Brain microvascular endothelial cell (primary cell): ENCODE measurements at regions not wholly inside any gene's neighbourhood (a gene's known extent, or its start where the extent isn't known, plus 50 kb on each side); places are given as distances from the start of the nearest gene placed in this dataset.
"Not testable (repeated sequence)": the region's sequence is repeated elsewhere in the genome, so short reads cannot be mapped to it uniquely, and the experiment has no call there.

ENCODE experiments used
- DNase-seq: peaks from one replicate; pipeline ENCODE4 v3.0.0-alpha.2; 2020
- H3K27ac ChIP-seq: fragments of 250-450 bp; sonication (Bioruptor Pico); 2 replicates; pipeline ENCODE4 v1.5.1; 2020; ENCODE audit warnings: mild to moderate bottlenecking, moderate library complexity
- H3K27me3 ChIP-seq: fragments of 250-450 bp; sonication (Bioruptor Pico); replicated peaks from 2 replicates; pipeline ENCODE4 v1.5.1; 2020; ENCODE audit warnings: mild to moderate bottlenecking
- H3K36me3 ChIP-seq: fragments of 250-450 bp; sonication (Bioruptor Pico); replicated peaks from 2 replicates; pipeline ENCODE4 v1.5.1; 2020; ENCODE audit warnings: mild to moderate bottlenecking
- H3K4me3 ChIP-seq: 2 replicates; pipeline ENCODE4 v1.5.1; 2011; ENCODE audit warnings: low read depth, mild to moderate bottlenecking, control low read depth, low read length, moderate library complexity
- in situ Hi-C: cut with HindIII; loops from 2 replicates; pipeline ENCODE4 v1.10.0; 2017; ENCODE audit warnings: low sequenced_read_pairs, low pct_ligation_motif_present
- TF ChIP-seq, protein P1 (sequence below): IDR thresholded peaks from 2 replicates; pipeline ENCODE4 v1.5.1; 2011; ENCODE audit warnings: low read depth, mild to moderate bottlenecking, moderate library complexity, low read length, control low read depth, inconsistent platforms; ENCODE audit errors: missing control alignments

DNA sequence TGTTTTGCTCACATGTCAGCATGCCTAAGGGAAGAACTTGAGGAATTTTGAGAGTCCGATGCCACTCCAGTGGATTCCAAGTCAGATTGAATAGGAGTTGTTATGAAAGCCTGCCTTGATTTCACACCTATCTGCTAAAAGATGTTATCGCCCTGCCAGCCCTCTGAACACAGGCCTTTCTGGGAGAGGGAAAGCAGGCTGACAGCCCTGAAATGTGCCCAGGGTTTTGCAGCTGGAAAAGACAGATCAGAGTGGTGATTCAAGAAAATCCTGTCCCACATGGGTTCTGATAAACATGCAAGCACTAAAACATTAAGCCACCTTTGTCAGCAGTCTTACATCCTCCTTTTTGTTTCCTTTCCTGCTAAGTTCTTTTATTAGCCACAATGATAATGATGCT, 1752.9 kb upstream of the CELF4 start:
- no peak overlapping the region for H3K4me3 ChIP-seq
- H3K27me3 ChIP-seq, result no peaks in the 10 kb centered on the region
- TF ChIP-seq, protein P1, sequence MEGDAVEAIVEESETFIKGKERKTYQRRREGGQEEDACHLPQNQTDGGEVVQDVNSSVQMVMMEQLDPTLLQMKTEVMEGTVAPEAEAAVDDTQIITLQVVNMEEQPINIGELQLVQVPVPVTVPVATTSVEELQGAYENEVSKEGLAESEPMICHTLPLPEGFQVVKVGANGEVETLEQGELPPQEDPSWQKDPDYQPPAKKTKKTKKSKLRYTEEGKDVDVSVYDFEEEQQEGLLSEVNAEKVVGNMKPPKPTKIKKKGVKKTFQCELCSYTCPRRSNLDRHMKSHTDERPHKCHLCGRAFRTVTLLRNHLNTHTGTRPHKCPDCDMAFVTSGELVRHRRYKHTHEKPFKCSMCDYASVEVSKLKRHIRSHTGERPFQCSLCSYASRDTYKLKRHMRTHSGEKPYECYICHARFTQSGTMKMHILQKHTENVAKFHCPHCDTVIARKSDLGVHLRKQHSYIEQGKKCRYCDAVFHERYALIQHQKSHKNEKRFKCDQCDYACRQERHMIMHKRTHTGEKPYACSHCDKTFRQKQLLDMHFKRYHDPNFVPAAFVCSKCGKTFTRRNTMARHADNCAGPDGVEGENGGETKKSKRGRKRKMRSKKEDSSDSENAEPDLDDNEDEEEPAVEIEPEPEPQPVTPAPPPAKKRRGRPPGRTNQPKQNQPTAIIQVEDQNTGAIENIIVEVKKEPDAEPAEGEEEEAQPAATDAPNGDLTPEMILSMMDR, result no peak
- H3K27ac ChIP-seq, result no peak overlapping the region
- in situ Hi-C loops, result no loop called here
- H3K36me3 ChIP-seq, result no peaks in the 10 kb centered on the region
- no peak for DNase-seq

DNA sequence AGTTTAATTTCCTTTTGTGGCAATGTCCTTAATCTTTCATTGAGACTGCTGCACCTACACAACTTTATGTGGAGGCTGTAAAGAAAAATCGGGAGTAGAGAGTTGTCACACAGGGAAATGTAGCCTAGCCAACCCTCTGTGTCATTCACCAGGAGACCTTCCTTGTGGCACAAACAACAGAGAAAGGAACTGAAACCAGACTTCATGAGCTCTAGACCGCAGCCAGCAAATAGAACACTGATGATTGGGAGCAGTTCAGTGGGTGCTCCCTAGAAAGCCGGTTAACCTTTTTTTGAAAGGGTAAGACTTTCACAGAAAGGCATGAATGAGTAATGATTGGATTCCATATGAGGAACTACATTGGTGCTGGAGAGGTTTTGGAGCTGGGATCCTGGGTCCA, 1752.4 kb upstream of the CELF4 start:
- H3K27ac ChIP-seq, result no peak overlapping the region
- H3K4me3 ChIP-seq, result no peak overlapping the region
- in situ Hi-C loops, result no loop called here
- no peak for DNase-seq
- TF ChIP-seq, protein P1, result no peak
- H3K27me3 ChIP-seq, result no peaks in the 10 kb centered on the region
- no peaks in the 10 kb centered on the region for H3K36me3 ChIP-seq

DNA sequence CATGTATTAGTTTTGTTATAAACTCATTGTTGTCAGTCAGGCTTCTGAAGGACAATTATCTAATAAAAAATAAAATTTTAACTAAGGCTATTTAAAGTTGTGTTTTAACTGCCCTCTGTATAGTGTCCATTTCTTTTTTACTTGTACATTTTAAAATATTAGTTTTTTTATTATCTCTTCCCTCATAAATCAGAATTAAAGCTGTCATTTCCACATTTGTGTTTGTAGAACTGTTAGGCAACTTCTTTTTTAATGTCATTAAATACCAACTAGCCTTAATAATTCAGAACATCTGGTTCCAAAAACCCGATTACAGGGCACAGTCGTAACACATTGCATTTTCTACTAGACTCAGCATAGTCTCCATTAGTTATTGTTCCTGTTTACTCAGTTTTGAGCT, 1749.0 kb upstream of the CELF4 start:
- Histone ChIP-seq H3K27me3 (no peaks in the 10 kb centered on the region), H3K4me3 (no peak overlapping the region), H3K36me3 (no peaks in the 10 kb centered on the region), H3K27ac (no peak overlapping the region)
- no peak for DNase-seq
- TF ChIP-seq, protein P1, result no peak
- in situ Hi-C loops, result no loop called here

DNA sequence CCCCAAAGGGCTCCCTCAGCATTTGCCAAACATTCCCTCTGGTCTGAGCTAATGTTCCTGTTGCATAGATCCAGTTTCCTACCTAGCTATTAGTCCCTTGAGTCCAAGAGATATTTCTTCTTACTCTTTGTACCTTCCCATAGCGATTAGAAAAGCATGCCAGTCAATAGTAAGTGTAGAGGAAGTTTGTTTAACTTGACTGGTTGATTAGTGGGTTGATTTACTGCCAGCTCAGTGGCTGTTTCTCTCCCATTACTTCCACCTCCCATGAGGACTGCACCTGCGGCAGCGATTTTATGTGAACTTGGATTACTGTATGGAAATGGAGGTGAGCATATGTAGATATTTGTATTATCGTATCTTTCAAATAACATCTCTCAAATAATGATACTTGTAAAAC, 1748.4 kb upstream of the CELF4 start:
- TF ChIP-seq, protein P1, result no peak
- Histone ChIP-seq H3K4me3 (no peak overlapping the region), H3K36me3 (no peaks in the 10 kb centered on the region), H3K27me3 (no peaks in the 10 kb centered on the region), H3K27ac (no peak overlapping the region)
- DNase-seq, result no peak
- in situ Hi-C loops, result no loop called here

DNA sequence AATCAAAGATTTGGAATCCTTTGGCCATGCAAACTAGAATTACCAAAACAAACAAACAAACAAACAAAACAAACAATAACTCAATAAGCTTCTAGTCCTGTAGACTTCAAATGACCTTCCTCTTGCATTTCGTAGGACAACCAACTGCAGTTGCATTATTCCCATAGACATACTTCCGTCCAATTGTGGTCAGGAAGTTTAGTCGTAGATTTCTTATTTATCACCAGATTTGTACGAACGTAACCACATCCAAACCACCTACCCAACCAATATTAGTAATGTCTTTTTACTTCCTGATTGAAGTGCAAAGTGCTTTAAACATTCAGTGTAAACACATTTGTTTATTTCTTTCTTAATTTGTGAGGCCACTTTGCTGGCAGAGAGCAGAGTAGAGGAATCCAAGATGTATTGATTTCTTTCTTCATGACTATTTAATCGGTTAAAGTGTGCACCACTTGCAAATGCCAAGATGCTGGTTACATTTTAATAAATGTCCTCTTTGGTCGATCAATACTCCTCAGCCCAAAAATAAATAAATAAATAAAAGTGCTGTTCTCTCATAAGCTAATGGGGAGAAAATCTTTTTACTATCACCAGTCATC, 1745.6 kb upstream of the CELF4 start:
- no peak overlapping the region for H3K4me3 ChIP-seq
- no peak for DNase-seq
- TF ChIP-seq, protein P1, result no peak
- no peaks in the 10 kb centered on the region for H3K36me3 ChIP-seq
- in situ Hi-C loops, result no loop called here
- H3K27me3 ChIP-seq, result no peaks in the 10 kb centered on the region
- no peak overlapping the region for H3K27ac ChIP-seq

DNA sequence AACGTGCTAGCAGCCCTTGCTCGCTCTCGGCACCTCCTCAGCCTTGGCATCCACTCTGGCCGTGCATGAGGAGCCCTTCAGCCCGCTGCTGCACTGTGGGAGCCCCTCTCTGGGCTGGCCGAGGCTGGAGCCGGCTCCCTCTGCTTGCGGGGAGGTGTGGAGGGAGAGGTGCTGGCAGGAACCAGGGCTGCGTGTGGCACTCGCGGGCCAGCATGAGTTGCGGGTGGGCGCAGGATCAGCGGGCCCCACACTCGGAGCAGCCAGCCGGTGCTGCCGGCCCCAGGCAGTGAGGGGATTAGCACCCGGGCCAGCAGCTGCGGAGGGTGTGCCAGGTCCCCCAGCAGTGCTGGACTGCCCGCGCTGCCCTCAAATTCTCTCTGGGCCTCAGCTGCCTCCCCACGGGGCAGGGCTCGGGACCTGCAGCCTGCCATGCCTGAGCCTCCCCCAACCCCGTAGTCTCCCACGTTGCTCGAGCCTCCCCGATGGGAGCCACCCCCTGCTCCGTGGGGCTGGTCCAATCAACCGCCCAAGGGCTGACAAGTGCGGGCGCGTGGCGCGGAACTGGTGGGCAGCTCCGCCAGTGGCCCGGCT, 1743.4 kb upstream of the CELF4 start:
- H3K4me3 ChIP-seq, H3K27me3 ChIP-seq, H3K36me3 ChIP-seq, in situ Hi-C loops, H3K27ac ChIP-seq, DNase-seq: not testable (repeated sequence)
